BLaER1 treated with 17β-estradiol and CSF1 and Interleukin-3, amounts not matched to agents 10 nM and 100 nM (cell line): ENCODE measurements at regions not wholly inside any gene's neighbourhood (a gene's known extent, or its start where the extent isn't known, plus 50 kb on each side); places are given as distances from the start of the nearest gene placed in this dataset.

ENCODE experiments used
- H3K27ac ChIP-seq, 11 experiments: shearing (Covaris generic); formaldehyde crosslinking; 2 replicates each; pipeline ENCODE4 v1.8.1; 2022
- H3K27me3 ChIP-seq, 11 experiments: shearing (Covaris generic); formaldehyde crosslinking; 2 replicates each; pipeline ENCODE4 v1.8.1; 2022
- H3K36me3 ChIP-seq, 11 experiments: shearing (Covaris generic); formaldehyde crosslinking; 2 replicates each; pipeline ENCODE4 v1.8.1; 2022
- H3K4me1 ChIP-seq, 10 experiments: shearing (Covaris generic); formaldehyde crosslinking; 2 replicates each; pipeline ENCODE4 v1.8.1; 2022
- H3K4me2 ChIP-seq, 11 experiments: shearing (Covaris generic); formaldehyde crosslinking; 2 replicates each; pipeline ENCODE4 v1.8.1; 2022
- H3K4me3 ChIP-seq, 10 experiments: shearing (Covaris generic); formaldehyde crosslinking; 2 replicates each; pipeline ENCODE4 v1.8.1; 2022
- H3K9ac ChIP-seq, 11 experiments: shearing (Covaris generic); formaldehyde crosslinking; 2 replicates each; pipeline ENCODE4 v1.8.1; 2022
- H3K9me3 ChIP-seq, 11 experiments: shearing (Covaris generic); formaldehyde crosslinking; replicated peaks in 1 of 11; 2 replicates each; pipeline ENCODE4 v1.8.1; 2022
- H4K20me1 ChIP-seq, 11 experiments: shearing (Covaris generic); formaldehyde crosslinking; 2 replicates each; pipeline ENCODE4 v1.8.1; 2022
- Cebpa-rat ChIP-seq, 11 experiments: shearing (Covaris generic); IDR thresholded peaks; 2 replicates each; pipeline ENCODE4 v1.8.1; 2022

GRCh38 chr11:29657709-29658108, 359.1 kb downstream of the KCNA4 start:
- Histone ChIP-seq H3K4me3 (no peak overlapping the region), H3K9me3 (no peaks in the 10 kb centered on the region), H3K27me3 (no peaks in the 10 kb centered on the region), H3K9ac (no peak overlapping the region), H4K20me1 (no peaks in the 10 kb centered on the region), H3K4me1 (no peaks in the 10 kb centered on the region), H3K27ac (no peak overlapping the region), H3K36me3 (no peaks in the 10 kb centered on the region), H3K4me2 (no peak overlapping the region)
- no peak for TF ChIP-seq Cebpa-rat (IDR thresholded peaks at IDR 0.05)

- no peaks in the 10 kb centered on the region for H3K36me3 ChIP-seq
- H3K4me3 ChIP-seq: no peak overlapping the region
- H3K4me1 ChIP-seq: no peaks in the 10 kb centered on the region
- no peak overlapping the region for H3K27ac ChIP-seq
- no peaks in the 10 kb centered on the region for H4K20me1 ChIP-seq
- no peak overlapping the region for H3K4me2 ChIP-seq
- no peak overlapping the region for H3K9ac ChIP-seq
- H3K9me3 ChIP-seq: no peaks in the 10 kb centered on the region
- H3K27me3 ChIP-seq: no peaks in the 10 kb centered on the region
- no peak for TF ChIP-seq Cebpa-rat (IDR thresholded peaks at IDR 0.05)
These were observed 360.2 kb downstream of the KCNA4 start for GRCh38 chr11:29656597-29656996.

GRCh38 chr11:29645373-29645772, 371.5 kb downstream of the KCNA4 start:
- Histone ChIP-seq H3K36me3 (no peaks in the 10 kb centered on the region), H3K27ac (no peak overlapping the region), H3K4me1 (no peaks in the 10 kb centered on the region), H3K27me3 (no peaks in the 10 kb centered on the region), H3K9me3 (no peaks in the 10 kb centered on the region), H3K4me2 (no peak overlapping the region), H3K9ac (no peak overlapping the region), H4K20me1 (no peaks in the 10 kb centered on the region), H3K4me3 (no peak overlapping the region)
- no peak for TF ChIP-seq Cebpa-rat (IDR thresholded peaks at IDR 0.05)

- Histone ChIP-seq H3K9me3 (no peaks in the 10 kb centered on the region), H3K36me3 (no peaks in the 10 kb centered on the region), H3K9ac (no peak overlapping the region), H3K27ac (no peak overlapping the region), H3K4me3 (no peak overlapping the region), H3K27me3 (no peaks in the 10 kb centered on the region), H3K4me2 (no peak overlapping the region), H4K20me1 (no peaks in the 10 kb centered on the region), H3K4me1 (peaks cover 0 to 5% (median 0%) of the 10 kb centered on the region in 10 experiments; a peak in 2 of 20 replicates)
- TF ChIP-seq Cebpa-rat (IDR thresholded peaks at IDR 0.05): no peak
These were observed 375.6 kb downstream of the KCNA4 start for GRCh38 chr11:29641201-29641600.

GRCh38 chr11:29634744-29635143, 382.1 kb downstream of the KCNA4 start:
- Histone ChIP-seq H4K20me1 (no peaks in the 10 kb centered on the region; a peak in 1 of 22 replicates), H3K27me3 (no peaks in the 10 kb centered on the region), H3K9me3 (no peaks in the 10 kb centered on the region), H3K9ac (no peak overlapping the region), H3K36me3 (no peaks in the 10 kb centered on the region), H3K4me2 (no peak overlapping the region), H3K4me1 (peaks cover 0 to 5% (median 0%) of the 10 kb centered on the region in 10 experiments; a peak in 2 of 20 replicates), H3K4me3 (no peak overlapping the region), H3K27ac (no peak overlapping the region)
- no peak for TF ChIP-seq Cebpa-rat (IDR thresholded peaks at IDR 0.05)

GRCh38 chr11:29634244-29634643, 382.6 kb downstream of the KCNA4 start:
- Histone ChIP-seq H3K4me2 (no peak overlapping the region), H4K20me1 (no peaks in the 10 kb centered on the region; a peak in 1 of 22 replicates), H3K4me1 (peaks cover 0 to 5% (median 0%) of the 10 kb centered on the region in 10 experiments; a peak in 2 of 20 replicates), H3K4me3 (no peak overlapping the region), H3K36me3 (no peaks in the 10 kb centered on the region), H3K9me3 (no peaks in the 10 kb centered on the region), H3K9ac (no peak overlapping the region), H3K27ac (no peak overlapping the region), H3K27me3 (no peaks in the 10 kb centered on the region)
- TF ChIP-seq Cebpa-rat (IDR thresholded peaks at IDR 0.05): no peak

GRCh38 chr11:29629286-29629685, 387.5 kb downstream of the KCNA4 start:
- Histone ChIP-seq H3K4me1 (peaks cover 0 to 7% (median 0%) of the 10 kb centered on the region in 10 experiments; a peak in 1 of 20 replicates), H3K27me3 (no peaks in the 10 kb centered on the region), H3K9ac (no peak overlapping the region), H4K20me1 (no peaks in the 10 kb centered on the region), H3K4me3 (no peak overlapping the region), H3K36me3 (no peaks in the 10 kb centered on the region), H3K9me3 (no peaks in the 10 kb centered on the region), H3K27ac (no peak overlapping the region), H3K4me2 (no peak overlapping the region)
- no peak for TF ChIP-seq Cebpa-rat (IDR thresholded peaks at IDR 0.05)

GRCh38 chr11:29628609-29629008, 388.2 kb downstream of the KCNA4 start:
- H4K20me1 ChIP-seq: no peaks in the 10 kb centered on the region
- H3K4me2 ChIP-seq: no peak overlapping the region
- H3K9ac ChIP-seq: no peak overlapping the region
- H3K36me3 ChIP-seq: no peaks in the 10 kb centered on the region
- H3K4me3 ChIP-seq: no peak overlapping the region
- TF ChIP-seq Cebpa-rat (IDR thresholded peaks at IDR 0.05): no peak
- H3K27ac ChIP-seq: no peak overlapping the region
- no peaks in the 10 kb centered on the region for H3K9me3 ChIP-seq
- peaks cover 0 to 7% (median 0%) of the 10 kb centered on the region in 10 experiments; a peak in 1 of 20 replicates for H3K4me1 ChIP-seq
- no peaks in the 10 kb centered on the region for H3K27me3 ChIP-seq

- no peak for TF ChIP-seq Cebpa-rat (IDR thresholded peaks at IDR 0.05)
- no peaks in the 10 kb centered on the region for H3K36me3 ChIP-seq
- H3K4me2 ChIP-seq: no peak overlapping the region
- H3K4me1 ChIP-seq: peaks cover 0 to 7% (median 0%) of the 10 kb centered on the region in 10 experiments; a peak in 1 of 20 replicates
- no peaks in the 10 kb centered on the region for H3K9me3 ChIP-seq
- H3K27me3 ChIP-seq: no peaks in the 10 kb centered on the region
- H3K4me3 ChIP-seq: no peak overlapping the region
- H3K27ac ChIP-seq: no peak overlapping the region
- H4K20me1 ChIP-seq: no peaks in the 10 kb centered on the region
- H3K9ac ChIP-seq: no peak overlapping the region
These were observed 389.3 kb downstream of the KCNA4 start for GRCh38 chr11:29627541-29627940.

- Histone ChIP-seq H3K27ac (no peak overlapping the region), H3K9ac (no peak overlapping the region), H3K9me3 (no peaks in the 10 kb centered on the region), H3K4me1 (peaks cover 0 to 7% (median 0%) of the 10 kb centered on the region in 10 experiments; a peak in 1 of 20 replicates), H3K4me3 (no peak overlapping the region), H3K36me3 (no peaks in the 10 kb centered on the region), H4K20me1 (no peaks in the 10 kb centered on the region), H3K4me2 (no peak overlapping the region), H3K27me3 (no peaks in the 10 kb centered on the region)
- no peak for TF ChIP-seq Cebpa-rat (IDR thresholded peaks at IDR 0.05)
These were observed 393.6 kb downstream of the KCNA4 start for GRCh38 chr11:29623144-29623722.
